K562 (cell line): ENCODE measurements at regions not wholly inside any gene's neighbourhood (a gene's known extent, or its start where the extent isn't known, plus 50 kb on each side); places are given as distances from the start of the nearest gene placed in this dataset.

Experiments
- COPS2 ChIP-seq: fragments of 450-650 bp; conservative IDR thresholded peaks from 2 replicates; pipeline ENCODE4 v1.6.1; 2016; ENCODE audit warnings: mild to moderate bottlenecking, moderate library complexity
- CXXC5 ChIP-seq: fragments of 250-450 bp; sonication (Bioruptor Pico); IDR thresholded peaks from 2 replicates; pipeline ENCODE4 v1.8.0; 2022; ENCODE audit warnings: inconsistent platforms, mild to moderate bottlenecking, moderate library complexity
- E2F5 ChIP-seq: sonication (generic); formaldehyde crosslinking; IDR thresholded peaks from 2 replicates; pipeline ENCODE4 v1.8.0; 2022; ENCODE audit warnings: mild to moderate bottlenecking, missing genetic modification reagents
- E4F1 ChIP-seq: fragments of 250-450 bp; sonication (Bioruptor Pico); IDR thresholded peaks from 2 replicates; pipeline ENCODE4 v1.5.0; 2021; ENCODE audit warnings: mild to moderate bottlenecking, borderline replicate concordance
- ELK1 ChIP-seq: sonication (generic); formaldehyde crosslinking; IDR thresholded peaks from 2 replicates; pipeline ENCODE4 v1.8.1; 2022; ENCODE audit warnings: missing genetic modification reagents
- FOXJ3 ChIP-seq: sonication (generic); formaldehyde crosslinking; IDR thresholded peaks from 2 replicates; pipeline ENCODE4 v1.4.0; 2020; ENCODE audit warnings: mild to moderate bottlenecking, missing genetic modification reagents
- HEY1 ChIP-seq: fragments of 250-450 bp; sonication (Bioruptor Pico); IDR thresholded peaks from 2 replicates; pipeline ENCODE4 v1.5.0; 2020; ENCODE audit warnings: mild to moderate bottlenecking, moderate library complexity, borderline replicate concordance
- HMG20B ChIP-seq: fragments of 250-450 bp; sonication (Bioruptor Pico); IDR thresholded peaks from 2 replicates; pipeline ENCODE4 v1.5.0; 2021; ENCODE audit warnings: mild to moderate bottlenecking
- KHSRP ChIP-seq: fragments of 450-650 bp; IDR thresholded peaks from 2 replicates; pipeline ENCODE4 v1.6.1; 2017
- KLF1 ChIP-seq: fragments of 450-650 bp; IDR thresholded peaks from 2 replicates; pipeline ENCODE4 v1.6.1; 2016; ENCODE audit warnings: missing genetic modification characterization, missing compliant biosample characterization
- KLF10 ChIP-seq: fragments of 250-450 bp; sonication (Bioruptor Pico); IDR thresholded peaks from 2 replicates; pipeline ENCODE4 v1.6.1; 2021; ENCODE audit warnings: matching md5 sums
- MAFK ChIP-seq: IDR thresholded peaks from 2 replicates; pipeline ENCODE4 v1.6.1; 2011; ENCODE audit warnings: low read length, improper control_type of control experiment
- MEF2D ChIP-seq: conservative IDR thresholded peaks from 2 replicates; pipeline ENCODE4 v1.6.1; 2016; ENCODE audit warnings: low read depth, missing genetic modification characterization, missing compliant biosample characterization
- NCOA4 ChIP-seq: fragments of 450-650 bp; IDR thresholded peaks from 2 replicates; pipeline ENCODE4 v1.6.1; 2018; ENCODE audit warnings: mild to moderate bottlenecking; ENCODE audit not compliant: partially characterized antibody
- NFXL1 ChIP-seq: fragments of 450-650 bp; formaldehyde crosslinking; IDR thresholded peaks from 2 replicates; pipeline ENCODE4 v1.4.0; 2021; ENCODE audit warnings: mild to moderate bottlenecking
- POLR2A ChIP-seq: fragments of 450-650 bp; conservative IDR thresholded peaks from 2 replicates; pipeline ENCODE4 v1.6.1; 2016
- POLR3G ChIP-seq: IDR thresholded peaks from 2 replicates; pipeline ENCODE4 v1.6.1; 2011; ENCODE audit not compliant: insufficient read length, insufficient replicate concordance; ENCODE audit errors: extremely low read depth
- PPARD ChIP-seq: fragments of 250-450 bp; sonication (Bioruptor Pico); IDR thresholded peaks from 2 replicates; pipeline ENCODE4 v1.8.0; 2022; ENCODE audit warnings: inconsistent platforms, mild to moderate bottlenecking, moderate library complexity
- PURB ChIP-seq: sonication (generic); formaldehyde crosslinking; IDR thresholded peaks from 2 replicates; pipeline ENCODE4 v1.9.0; 2021; ENCODE audit warnings: low read depth, mild to moderate bottlenecking, missing genetic modification reagents
- RBBP5 ChIP-seq: fragments of 200-600 bp; sonication (generic); IDR thresholded peaks from 2 replicates; pipeline ENCODE4 v1.6.1; 2012; ENCODE audit warnings: borderline replicate concordance, mild to moderate bottlenecking, low read length, control low read depth, inconsistent platforms; ENCODE audit not compliant: insufficient read depth, poor library complexity, severe bottlenecking
- SAP30 ChIP-seq: fragments of 200-600 bp; sonication (generic); IDR thresholded peaks from 2 replicates; pipeline ENCODE4 v1.6.1; 2012; ENCODE audit warnings: borderline replicate concordance, low read depth, mild to moderate bottlenecking, moderate library complexity, low read length, control low read depth, inconsistent platforms; ENCODE audit not compliant: insufficient read depth, poor library complexity, severe bottlenecking
- SMARCA4 ChIP-seq: fragments of 450-650 bp; IDR thresholded peaks from 2 replicates; pipeline ENCODE4 v1.6.1; 2016
- TCFL5 ChIP-seq: fragments of 250-450 bp; sonication (Bioruptor Pico); conservative IDR thresholded peaks from 2 replicates; pipeline ENCODE4 v1.6.1; 2021; ENCODE audit warnings: mild to moderate bottlenecking, moderate library complexity, matching md5 sums
- XRCC3 ChIP-seq: fragments of 450-650 bp; IDR thresholded peaks from 2 replicates; pipeline ENCODE4 v1.6.1; 2017; ENCODE audit warnings: mild to moderate bottlenecking, moderate library complexity
- ZBTB5 ChIP-seq: fragments of 450-650 bp; IDR thresholded peaks from 2 replicates; pipeline ENCODE4 v1.6.1; 2017; ENCODE audit warnings: antibody characterized with exemption
- ZFP36 ChIP-seq: fragments of 150-350 bp; IDR thresholded peaks from 2 replicates; pipeline ENCODE4 v1.6.1; 2018; ENCODE audit warnings: low read length, low read depth; ENCODE audit not compliant: partially characterized antibody

GRCh38 chr2:64260817-64261216 is 116.6 kb upstream of the PELI1 start (continued):
- TF ChIP-seq XRCC3 (no peak), HMG20B (CRISPR knock-in tag) (no peak), MAFK (peak; percentile 83), RBBP5 (no peak), KLF1 (tag) (no peak), POLR2A (no peak), E2F5 (CRISPR knock-in tag) (no peak), KHSRP (no peak), TCFL5 (CRISPR knock-in tag) (no peak), ELK1 (CRISPR knock-in tag) (no peak), PURB (no peak), SMARCA4 (peak; percentile 67), ZFP36 (no peak), PPARD (CRISPR knock-in tag) (no peak), HEY1 (CRISPR knock-in tag) (no peak), NCOA4 (no peak), KLF10 (no peak), SAP30 (no peak), MEF2D (tag) (no peak), POLR3G (no peak), ZBTB5 (no peak), E4F1 (CRISPR knock-in tag) (no peak), COPS2 (no peak), FOXJ3 (CRISPR knock-in tag) (no peak), NFXL1 (CRISPR knock-in tag) (no peak), CXXC5 (no peak; the same call in 1 of the 2 replicates)
